SU-DHL-6 (cell line): ENCODE measurements at regions not wholly inside any gene's neighbourhood (a gene's known extent, or its start where the extent isn't known, plus 50 kb on each side); places are given as distances from the start of the nearest gene placed in this dataset.

ENCODE experiments used
- H2AFZ ChIP-seq: fragments of 200-600 bp; sonication (generic); 2 replicates; pipeline ENCODE4 v1.6.1; 2014; ENCODE audit warnings: low read depth, mild to moderate bottlenecking, moderate library complexity, mixed read lengths, antibody characterized with exemption, low read length; ENCODE audit not compliant: severe bottlenecking
- H3F3A ChIP-seq: fragments of 200-600 bp; shearing (Covaris generic); 2 replicates; pipeline ENCODE4 v1.6.0; 2016; ENCODE audit warnings: antibody characterized with exemption, mild to moderate bottlenecking; ENCODE audit not compliant: insufficient read depth
- H3K27ac ChIP-seq: fragments of 200-600 bp; sonication (generic); 2 replicates; pipeline ENCODE4 v1.5.1; 2016; ENCODE audit warnings: low read depth, mild to moderate bottlenecking, low read length, moderate library complexity, mixed read lengths
- H3K27me3 ChIP-seq: fragments of 200-600 bp; sonication (generic), shearing (Covaris generic); 2 replicates; pipeline ENCODE4 v1.6.0; 2014; ENCODE audit warnings: mild to moderate bottlenecking, low read length
- H3K36me3 ChIP-seq: fragments of 200-600 bp; sonication (generic); 2 replicates; pipeline ENCODE4 v1.6.1; 2014; ENCODE audit warnings: mild to moderate bottlenecking, low read length, mixed read lengths
- H3K4me2 ChIP-seq: fragments of 300-600, 200-600 bp; shearing (Covaris generic), sonication (generic); 2 replicates; pipeline ENCODE4 v1.6.0; 2014; ENCODE audit warnings: low read length, low read depth, mild to moderate bottlenecking; ENCODE audit not compliant: poor library complexity, severe bottlenecking
- H3K4me3 ChIP-seq: fragments of 200-600 bp; sonication (generic); 2 replicates; pipeline ENCODE4 v1.5.1; 2014; ENCODE audit warnings: antibody characterized with exemption, low read length, mild to moderate bottlenecking, mixed read lengths; ENCODE audit not compliant: insufficient read depth, poor library complexity, severe bottlenecking
- H3K79me2 ChIP-seq: fragments of 200-600 bp; sonication (generic); 2 replicates; pipeline ENCODE4 v1.6.1; 2014; ENCODE audit warnings: mild to moderate bottlenecking, low read length, moderate library complexity; ENCODE audit not compliant: insufficient read depth
- H3K9ac ChIP-seq: fragments of 200-600 bp; sonication (generic); 2 replicates; pipeline ENCODE4 v1.7.0; 2014; ENCODE audit warnings: mild to moderate bottlenecking, low read length
- H3K9me2 ChIP-seq: fragments of 200-600 bp; sonication (generic); replicated peaks from 2 replicates; pipeline ENCODE4 v1.6.1; 2014; ENCODE audit warnings: low read length; ENCODE audit not compliant: insufficient read depth
- H3K9me3 ChIP-seq: fragments of 200-600 bp; sonication (generic); 2 replicates; pipeline ENCODE4 v1.6.1; 2014; ENCODE audit warnings: low read length, mixed read lengths; ENCODE audit not compliant: insufficient read depth
- H4K20me1 ChIP-seq: fragments of 200-600 bp; sonication (generic); 2 replicates; pipeline ENCODE4 v1.6.1; 2014; ENCODE audit warnings: low read depth, mild to moderate bottlenecking, antibody characterized with exemption, low read length, moderate library complexity, mixed read lengths
- EZH2phosphoT487 ChIP-seq: fragments of 200-600 bp; sonication (generic), shearing (Covaris generic); conservative IDR thresholded peaks from 2 replicates; pipeline ENCODE4 v1.6.1; 2018; ENCODE audit warnings: mild to moderate bottlenecking, antibody characterized with exemption, low read length, moderate library complexity, mixed read lengths
- TF ChIP-seq, protein P1 (sequence below): fragments of 200-600 bp; sonication (generic); IDR thresholded peaks from one replicate; pipeline ENCODE4 v1.5.1; 2017; ENCODE audit warnings: antibody characterized with exemption, mild to moderate bottlenecking, low read length, moderate library complexity; ENCODE audit not compliant: insufficient read depth, poor library complexity, severe bottlenecking

DNA sequence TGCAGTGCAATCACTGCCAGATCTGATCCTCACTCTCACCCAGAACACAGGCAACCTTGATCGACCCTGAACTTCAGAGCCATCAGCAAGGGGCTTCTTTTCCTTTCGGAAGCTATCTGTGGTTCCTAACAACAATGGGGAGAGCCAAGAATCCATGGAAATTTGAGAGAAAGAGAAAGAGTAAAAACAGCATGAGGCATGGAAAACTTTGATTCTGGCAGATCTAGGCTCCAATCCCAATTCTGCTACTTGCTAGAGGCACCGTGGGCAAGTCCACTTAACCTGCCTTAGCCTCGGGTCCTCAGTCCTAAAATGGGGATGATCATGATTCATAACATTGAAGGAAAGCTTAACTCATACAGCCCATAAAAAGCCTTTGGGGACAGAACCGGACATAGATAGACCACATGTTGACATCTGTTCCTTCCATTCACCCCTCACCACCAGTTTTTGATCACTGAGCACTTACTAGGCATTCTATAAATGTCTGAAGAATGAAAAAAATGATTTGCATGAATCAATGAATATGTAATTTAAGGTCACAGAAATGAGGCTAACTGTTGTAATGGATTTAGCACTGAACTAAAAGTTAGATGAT, 605.7 kb upstream of the CFAP20DC start:
- no peak overlapping the region for H3K9ac ChIP-seq
- no peak overlapping the region for H2AFZ ChIP-seq
- H3K79me2 ChIP-seq, result no peaks in the 10 kb centered on the region
- H4K20me1 ChIP-seq, result no peaks in the 10 kb centered on the region
- no peaks in the 10 kb centered on the region for H3K27me3 ChIP-seq
- H3K9me3 ChIP-seq, result no peaks in the 10 kb centered on the region
- no peaks in the 10 kb centered on the region for H3K9me2 ChIP-seq
- no peaks in the 10 kb centered on the region for H3F3A ChIP-seq
- H3K4me3 ChIP-seq, result no peak overlapping the region
- H3K4me2 ChIP-seq, result no peak overlapping the region
- TF ChIP-seq, protein P1, sequence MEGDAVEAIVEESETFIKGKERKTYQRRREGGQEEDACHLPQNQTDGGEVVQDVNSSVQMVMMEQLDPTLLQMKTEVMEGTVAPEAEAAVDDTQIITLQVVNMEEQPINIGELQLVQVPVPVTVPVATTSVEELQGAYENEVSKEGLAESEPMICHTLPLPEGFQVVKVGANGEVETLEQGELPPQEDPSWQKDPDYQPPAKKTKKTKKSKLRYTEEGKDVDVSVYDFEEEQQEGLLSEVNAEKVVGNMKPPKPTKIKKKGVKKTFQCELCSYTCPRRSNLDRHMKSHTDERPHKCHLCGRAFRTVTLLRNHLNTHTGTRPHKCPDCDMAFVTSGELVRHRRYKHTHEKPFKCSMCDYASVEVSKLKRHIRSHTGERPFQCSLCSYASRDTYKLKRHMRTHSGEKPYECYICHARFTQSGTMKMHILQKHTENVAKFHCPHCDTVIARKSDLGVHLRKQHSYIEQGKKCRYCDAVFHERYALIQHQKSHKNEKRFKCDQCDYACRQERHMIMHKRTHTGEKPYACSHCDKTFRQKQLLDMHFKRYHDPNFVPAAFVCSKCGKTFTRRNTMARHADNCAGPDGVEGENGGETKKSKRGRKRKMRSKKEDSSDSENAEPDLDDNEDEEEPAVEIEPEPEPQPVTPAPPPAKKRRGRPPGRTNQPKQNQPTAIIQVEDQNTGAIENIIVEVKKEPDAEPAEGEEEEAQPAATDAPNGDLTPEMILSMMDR, result no peak
- no peak for TF ChIP-seq EZH2phosphoT487
- H3K36me3 ChIP-seq, result no peaks in the 10 kb centered on the region
- H3K27ac ChIP-seq, result no peak overlapping the region

DNA sequence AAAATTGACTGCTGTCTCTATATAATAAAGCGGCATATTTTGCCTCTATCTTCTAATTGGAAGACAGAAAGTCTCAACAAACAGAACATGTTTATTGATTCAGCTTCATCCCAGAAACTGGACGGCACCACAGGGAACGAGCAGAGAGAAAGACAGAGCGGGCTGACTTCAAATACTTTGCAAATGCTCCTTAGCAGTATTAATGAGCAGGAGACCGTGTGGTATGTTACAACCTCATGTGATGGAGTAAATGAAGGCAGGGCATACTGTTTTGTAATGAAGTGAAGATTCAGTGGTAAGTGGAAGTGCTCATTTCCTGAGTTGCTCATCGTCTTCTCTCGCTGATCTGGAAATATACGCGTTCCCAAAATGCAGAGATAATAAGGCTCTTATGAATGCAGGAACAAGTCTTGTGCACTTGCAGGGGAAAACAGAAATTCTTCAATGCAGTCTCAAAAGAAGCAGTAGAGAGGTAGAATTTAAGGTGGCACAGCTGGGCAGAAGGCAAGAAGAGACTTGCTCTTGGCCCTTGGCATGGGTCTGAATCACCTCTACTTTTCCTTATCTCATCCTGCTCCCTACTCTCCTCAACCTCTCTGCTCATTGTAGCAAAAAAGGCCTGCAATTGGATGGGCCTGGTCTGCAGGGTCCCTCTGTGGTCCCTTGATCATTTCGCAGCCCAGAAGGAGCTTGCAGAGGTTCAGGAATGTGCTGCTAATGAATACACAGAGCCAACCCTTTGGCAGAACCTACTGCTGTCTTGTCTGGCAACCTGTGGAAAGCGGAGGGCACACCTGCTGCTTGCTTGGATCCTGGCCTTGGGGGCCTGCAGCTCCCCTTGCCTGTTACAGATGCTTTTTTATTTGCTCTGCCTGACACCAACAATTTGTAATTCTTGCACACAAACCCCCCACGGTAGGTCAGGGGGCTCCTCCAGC, 604.9 kb upstream of the CFAP20DC start:
- Histone ChIP-seq H3K9me3 (no peaks in the 10 kb centered on the region), H3K4me2 (no peak overlapping the region), H3K9me2 (no peaks in the 10 kb centered on the region), H3K4me3 (no peak overlapping the region), H3K9ac (no peak overlapping the region), H3K36me3 (no peaks in the 10 kb centered on the region), H3F3A (no peaks in the 10 kb centered on the region), H2AFZ (no peak overlapping the region), H4K20me1 (no peaks in the 10 kb centered on the region), H3K27me3 (no peaks in the 10 kb centered on the region), H3K79me2 (no peaks in the 10 kb centered on the region), H3K27ac (no peak overlapping the region)
- TF ChIP-seq EZH2phosphoT487, result no peak
- TF ChIP-seq, protein P1, result no peak

DNA sequence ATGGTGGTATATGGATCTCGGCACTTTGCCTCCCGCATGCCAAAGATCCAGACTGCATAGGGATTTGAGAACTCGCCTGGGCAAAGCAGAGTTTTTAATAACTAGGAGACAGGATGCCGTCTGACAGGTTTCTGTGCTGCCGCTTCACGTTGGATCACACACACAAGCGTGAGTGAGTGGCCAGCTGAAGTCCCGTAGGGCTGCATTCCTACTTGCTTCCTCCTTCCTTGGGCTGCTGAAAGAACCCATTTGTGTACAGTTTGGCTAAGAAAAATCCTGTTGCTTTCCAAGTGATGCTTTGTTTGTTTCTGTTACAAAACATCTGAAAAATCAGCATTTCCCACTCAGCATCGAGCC, 604.3 kb upstream of the CFAP20DC start:
- H3K27me3 ChIP-seq, result no peaks in the 10 kb centered on the region
- no peak overlapping the region for H3K27ac ChIP-seq
- TF ChIP-seq, protein P1, result no peak
- TF ChIP-seq EZH2phosphoT487, result no peak
- H3K36me3 ChIP-seq, result no peaks in the 10 kb centered on the region
- H3K79me2 ChIP-seq, result no peaks in the 10 kb centered on the region
- no peak overlapping the region for H3K9ac ChIP-seq
- no peaks in the 10 kb centered on the region for H4K20me1 ChIP-seq
- H3K9me3 ChIP-seq, result peaks cover 5% of the 10 kb centered on the region; the same call in 1 of the 2 replicates
- H2AFZ ChIP-seq, result no peak overlapping the region
- no peaks in the 10 kb centered on the region for H3K9me2 ChIP-seq
- no peaks in the 10 kb centered on the region for H3F3A ChIP-seq
- H3K4me3 ChIP-seq, result no peak overlapping the region
- no peak overlapping the region for H3K4me2 ChIP-seq
